Colonic mucosa (tissue), 4 donors: ENCODE measurements at regions not wholly inside any gene's neighbourhood (a gene's known extent, or its start where the extent isn't known, plus 50 kb on each side); places are given as distances from the start of the nearest gene placed in this dataset.
"Not testable (repeated sequence)": the region's sequence is repeated elsewhere in the genome, so short reads cannot be mapped to it uniquely, and the experiment has no call there.

Source experiments
- DNase-seq: peaks from one replicate; pipeline ENCODE4 v3.0.0-alpha.2; 2020
- H3K27ac ChIP-seq: fragments of 200-600 bp; one replicate; pipeline ENCODE4 v1.8.0; 2021
- H3K27me3 ChIP-seq: fragments of 200-600 bp; one replicate; pipeline ENCODE4 v1.8.0; 2021
- H3K36me3 ChIP-seq: fragments of 200-600 bp; one replicate; pipeline ENCODE4 v1.8.0; 2021
- H3K4me1 ChIP-seq: fragments of 200-600 bp; one replicate; pipeline ENCODE4 v1.8.0; 2021; ENCODE audit warnings: mild to moderate bottlenecking
- H3K4me3 ChIP-seq: fragments of 200-600 bp; one replicate; pipeline ENCODE4 v1.8.0; 2021
- H3K9ac ChIP-seq, 2 donors: one replicate each; pipeline ENCODE4 v1.7.0; 2013; ENCODE audit warnings: control low read depth in 2 of 2, low read depth in 2 of 2, low read length in 2 of 2
- H3K9me3 ChIP-seq: fragments of 200-600 bp; one replicate; pipeline ENCODE4 v1.8.0; 2021
- CTCF ChIP-seq: fragments of 200-600 bp; IDR thresholded peaks from one replicate; pipeline ENCODE4 v1.8.0; 2022; ENCODE audit warnings: antibody characterized with exemption, mild to moderate bottlenecking
- intact Hi-C: fragments of 100-400 bp; cut with DNase I; formaldehyde crosslinking; loops from one replicate; pipeline ENCODE4 v1.14.1; 2022
- donor health status: healthy.
- donor health status: DM: no; HTN: no; CAD: no.
- donor health status: DM: no; HTN: no; CAD: no.

GRCh38 chr2:8440029-8440778 lies 241.7 kb upstream of the ID2 start:
- intact Hi-C loops, result no loop called here
- H3K27me3 ChIP-seq, result no peaks in the 10 kb centered on the region
- no peak for TF ChIP-seq CTCF
- no peak for DNase-seq
- H3K9ac ChIP-seq, result no peak overlapping the region
- no peak overlapping the region for H3K27ac ChIP-seq
- H3K36me3 ChIP-seq, result no peaks in the 10 kb centered on the region
- H3K4me3 ChIP-seq, result no peak overlapping the region
- no peaks in the 10 kb centered on the region for H3K4me1 ChIP-seq
- H3K9me3 ChIP-seq, result no peaks in the 10 kb centered on the region

GRCh38 chr2:8441371-8441770 lies 240.5 kb upstream of the ID2 start:
- H3K36me3 ChIP-seq, result no peaks in the 10 kb centered on the region
- no peaks in the 10 kb centered on the region for H3K27me3 ChIP-seq
- H3K4me3 ChIP-seq, result no peak overlapping the region
- H3K27ac ChIP-seq, result no peak overlapping the region
- DNase-seq, result no peak
- TF ChIP-seq CTCF, result no peak
- intact Hi-C loops, result no loop called here
- no peaks in the 10 kb centered on the region for H3K9me3 ChIP-seq
- H3K9ac ChIP-seq, result no peak overlapping the region
- no peaks in the 10 kb centered on the region for H3K4me1 ChIP-seq

DNA sequence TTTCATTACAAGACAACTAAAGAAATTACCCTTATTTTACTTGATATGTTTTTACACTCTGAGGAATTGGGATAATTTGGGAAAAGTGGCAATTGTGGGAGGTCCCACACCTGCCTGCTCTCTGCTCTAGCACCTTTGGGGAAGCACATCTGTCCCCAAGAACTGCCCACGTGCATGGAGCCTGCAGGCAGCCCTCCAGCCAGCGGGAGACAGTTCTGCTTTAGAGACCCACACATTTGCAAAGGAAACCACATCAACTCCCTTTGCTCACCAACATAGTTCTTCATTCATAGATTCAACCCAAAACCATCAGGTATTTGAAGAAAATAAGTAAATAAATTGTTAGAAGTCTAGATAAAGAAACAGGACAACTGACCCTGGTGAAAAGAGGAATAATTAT lies 239.9 kb upstream of the ID2 start:
- Histone ChIP-seq H3K9me3 (no peaks in the 10 kb centered on the region), H3K27me3 (no peaks in the 10 kb centered on the region), H3K4me3 (no peak overlapping the region), H3K4me1 (no peaks in the 10 kb centered on the region), H3K27ac (no peak overlapping the region), H3K9ac (no peak overlapping the region), H3K36me3 (no peaks in the 10 kb centered on the region)
- intact Hi-C loops, result no loop called here
- TF ChIP-seq CTCF, result no peak
- DNase-seq, result no peak

GRCh38 chr2:8442833-8443486 lies 238.9 kb upstream of the ID2 start:
- no peaks in the 10 kb centered on the region for H3K4me1 ChIP-seq
- no peaks in the 10 kb centered on the region for H3K36me3 ChIP-seq
- no peak for TF ChIP-seq CTCF
- H3K27me3 ChIP-seq, result no peaks in the 10 kb centered on the region
- intact Hi-C loops, result no loop called here
- no peak overlapping the region for H3K27ac ChIP-seq
- no peak overlapping the region for H3K4me3 ChIP-seq
- no peaks in the 10 kb centered on the region for H3K9me3 ChIP-seq
- no peak for DNase-seq
- no peak overlapping the region for H3K9ac ChIP-seq

- Histone ChIP-seq H3K36me3 (no peaks in the 10 kb centered on the region), H3K27ac (no peak overlapping the region), H3K27me3 (no peaks in the 10 kb centered on the region), H3K4me1 (no peaks in the 10 kb centered on the region), H3K4me3 (no peak overlapping the region), H3K9ac (no peak overlapping the region), H3K9me3 (no peaks in the 10 kb centered on the region)
- no peak for DNase-seq
- no peak for TF ChIP-seq CTCF
- intact Hi-C loops, result no loop called here
These were observed 236.3 kb upstream of the ID2 start for GRCh38 chr2:8445580-8445979.

GRCh38 chr2:8446751-8447150 lies 235.1 kb upstream of the ID2 start:
- not testable (repeated sequence) for H3K4me3 ChIP-seq, H3K9ac ChIP-seq

More at GRCh38 chr2:8446751-8447150, 235.1 kb upstream of the ID2 start:
- H3K4me1 ChIP-seq, H3K9me3 ChIP-seq, H3K36me3 ChIP-seq, H3K27me3 ChIP-seq, H3K27ac ChIP-seq, intact Hi-C loops, DNase-seq: not testable (repeated sequence)
